ENCODE measurements at regions not wholly inside any gene's neighbourhood (a gene's known extent, or its start where the extent isn't known, plus 50 kb on each side); places are given as distances from the start of the nearest gene placed in this dataset.

DNA sequence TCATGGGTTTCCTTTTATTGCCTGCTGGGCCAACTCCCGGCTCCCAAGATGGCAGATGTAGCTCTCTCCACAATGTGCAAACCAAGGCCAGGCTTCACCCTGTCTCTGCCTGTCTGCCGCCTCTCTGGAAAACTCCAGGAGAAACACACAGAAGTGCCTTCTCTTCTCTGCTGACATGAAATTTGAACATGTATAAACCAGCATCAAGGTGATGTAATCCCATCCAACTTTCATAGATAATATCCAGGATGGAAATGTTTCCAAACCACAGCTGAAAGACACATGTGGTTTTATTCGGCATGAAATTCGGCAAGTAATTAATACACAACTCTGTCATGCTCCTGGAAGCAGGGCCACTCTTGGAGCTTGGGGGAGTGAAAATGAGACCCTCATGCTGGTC lies 297.2 kb downstream of the C7orf25 start:
- no peak for DNase-seq (ENCODE audit: extremely low read depth in 1 of 4, low spot score in 3 of 4)
- H4K20me1 ChIP-seq (replicated peaks; ENCODE audit: control insufficient read depth, insufficient read depth, low read length): no peaks in the 10 kb centered on the region
- BruUV-seq (replicated peaks): no TSS peak
- no peak for ATAC-seq
- H3K4me2 ChIP-seq (ENCODE audit: insufficient read depth, low read length): no peak overlapping the region
- no peaks in the 10 kb centered on the region for H3K9me1 ChIP-seq (ENCODE audit: control insufficient read depth, insufficient read depth, low read length)
- H3K36me3 ChIP-seq (ENCODE audit: control insufficient read depth, insufficient read depth, low read length): no peaks in the 10 kb centered on the region
- H3K4me1 ChIP-seq (replicated peaks in 1 of 2; ENCODE audit: control insufficient read depth in 2 of 2, insufficient read depth in 2 of 2, low read length in 2 of 2): peaks cover 0 to 15% of the 10 kb centered on the region in 2 experiments; a peak in 2 of 5 replicates
- no peak overlapping the region for H3K9ac ChIP-seq (ENCODE audit: insufficient read depth in 1 of 2, low read depth in 2 of 2, low read length in 2 of 2)
- H3K27ac ChIP-seq (ENCODE audit: extremely low read depth, low read depth, low read length): no peak overlapping the region
- no peaks in the 10 kb centered on the region for H3K79me2 ChIP-seq (ENCODE audit: control insufficient read depth, insufficient read depth, low read length)
- ChIA-PET POLR2A (no interaction called here), CTCF (ENCODE audit: low intra/inter-chr PET ratio) (no interaction called here)
- in situ Hi-C loops (cut with MboI): no loop called here
- WGBS (ENCODE audit: insufficient coverage, low coverage, missing lambda C conversion rate): 4% methylated on average over 4 of the region's 4 CpGs
- H2AFZ ChIP-seq (ENCODE audit: low read depth, low read length): no peak overlapping the region
- no peaks in the 10 kb centered on the region for H3K27me3 ChIP-seq (ENCODE audit: control insufficient read depth in 2 of 2, insufficient read depth in 2 of 2, low read length in 2 of 2)
- intact Hi-C loops (cut with micrococcal nuclease): no loop called here
- H3K9me3 ChIP-seq (replicated peaks; ENCODE audit: control insufficient read depth, insufficient read depth, low read depth, low read length): no peaks in the 10 kb centered on the region
- no peak for FAIRE-seq
- H3K4me3 ChIP-seq: no peak overlapping the region
- TF ChIP-seq, protein P1, sequence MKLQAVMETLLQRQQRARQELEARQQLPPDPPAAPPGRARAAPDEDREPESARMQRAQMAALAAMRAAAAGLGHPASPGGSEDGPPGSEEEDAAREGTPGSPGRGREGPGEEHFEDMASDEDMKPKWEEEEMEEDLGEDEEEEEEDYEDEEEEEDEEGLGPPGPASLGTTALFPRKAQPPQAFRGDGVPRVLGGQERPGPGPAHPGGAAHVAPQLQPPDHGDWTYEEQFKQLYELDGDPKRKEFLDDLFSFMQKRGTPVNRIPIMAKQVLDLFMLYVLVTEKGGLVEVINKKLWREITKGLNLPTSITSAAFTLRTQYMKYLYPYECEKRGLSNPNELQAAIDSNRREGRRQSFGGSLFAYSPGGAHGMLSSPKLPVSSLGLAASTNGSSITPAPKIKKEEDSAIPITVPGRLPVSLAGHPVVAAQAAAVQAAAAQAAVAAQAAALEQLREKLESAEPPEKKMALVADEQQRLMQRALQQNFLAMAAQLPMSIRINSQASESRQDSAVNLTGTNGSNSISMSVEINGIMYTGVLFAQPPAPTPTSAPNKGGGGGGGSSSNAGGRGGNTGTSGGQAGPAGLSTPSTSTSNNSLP (IDR thresholded peaks at IDR 0.05; ENCODE audit: borderline replicate concordance, low read depth, low read length): no peak
- no peak for TF ChIP-seq STAT5B (CRISPR knock-in tag; IDR thresholded peaks at IDR 0.05)
- no peak for TF ChIP-seq HDAC3 (IDR thresholded peaks at IDR 0.05; ENCODE audit: borderline replicate concordance, partially characterized antibody)
- no peak for TF ChIP-seq MAZ (CRISPR knock-in tag; conservative IDR thresholded peaks at IDR 0.05 in 1 of 2, IDR thresholded peaks at IDR 0.05 in 1 of 2)
- no peak for TF ChIP-seq JUN (IDR thresholded peaks at IDR 0.05; ENCODE audit: borderline replicate concordance, low read depth, low read length)
- no peak for TF ChIP-seq JUN (CRISPR knock-in tag; IDR thresholded peaks at IDR 0.05; ENCODE audit: borderline replicate concordance)
- no peak for TF ChIP-seq ZNF197 (CRISPR knock-in tag; IDR thresholded peaks at IDR 0.05; ENCODE audit: low read depth)
- no peak for TF ChIP-seq ZNF57 (CRISPR knock-in tag; IDR thresholded peaks at IDR 0.05)
- TF ChIP-seq SNRNP70 (optimal IDR thresholded peaks at IDR 0.05; ENCODE audit: low read depth, low read length): no peak
- no peak for TF ChIP-seq NFIX (CRISPR knock-in tag; IDR thresholded peaks at IDR 0.05; ENCODE audit: low read depth)
- TF ChIP-seq, protein P2, sequence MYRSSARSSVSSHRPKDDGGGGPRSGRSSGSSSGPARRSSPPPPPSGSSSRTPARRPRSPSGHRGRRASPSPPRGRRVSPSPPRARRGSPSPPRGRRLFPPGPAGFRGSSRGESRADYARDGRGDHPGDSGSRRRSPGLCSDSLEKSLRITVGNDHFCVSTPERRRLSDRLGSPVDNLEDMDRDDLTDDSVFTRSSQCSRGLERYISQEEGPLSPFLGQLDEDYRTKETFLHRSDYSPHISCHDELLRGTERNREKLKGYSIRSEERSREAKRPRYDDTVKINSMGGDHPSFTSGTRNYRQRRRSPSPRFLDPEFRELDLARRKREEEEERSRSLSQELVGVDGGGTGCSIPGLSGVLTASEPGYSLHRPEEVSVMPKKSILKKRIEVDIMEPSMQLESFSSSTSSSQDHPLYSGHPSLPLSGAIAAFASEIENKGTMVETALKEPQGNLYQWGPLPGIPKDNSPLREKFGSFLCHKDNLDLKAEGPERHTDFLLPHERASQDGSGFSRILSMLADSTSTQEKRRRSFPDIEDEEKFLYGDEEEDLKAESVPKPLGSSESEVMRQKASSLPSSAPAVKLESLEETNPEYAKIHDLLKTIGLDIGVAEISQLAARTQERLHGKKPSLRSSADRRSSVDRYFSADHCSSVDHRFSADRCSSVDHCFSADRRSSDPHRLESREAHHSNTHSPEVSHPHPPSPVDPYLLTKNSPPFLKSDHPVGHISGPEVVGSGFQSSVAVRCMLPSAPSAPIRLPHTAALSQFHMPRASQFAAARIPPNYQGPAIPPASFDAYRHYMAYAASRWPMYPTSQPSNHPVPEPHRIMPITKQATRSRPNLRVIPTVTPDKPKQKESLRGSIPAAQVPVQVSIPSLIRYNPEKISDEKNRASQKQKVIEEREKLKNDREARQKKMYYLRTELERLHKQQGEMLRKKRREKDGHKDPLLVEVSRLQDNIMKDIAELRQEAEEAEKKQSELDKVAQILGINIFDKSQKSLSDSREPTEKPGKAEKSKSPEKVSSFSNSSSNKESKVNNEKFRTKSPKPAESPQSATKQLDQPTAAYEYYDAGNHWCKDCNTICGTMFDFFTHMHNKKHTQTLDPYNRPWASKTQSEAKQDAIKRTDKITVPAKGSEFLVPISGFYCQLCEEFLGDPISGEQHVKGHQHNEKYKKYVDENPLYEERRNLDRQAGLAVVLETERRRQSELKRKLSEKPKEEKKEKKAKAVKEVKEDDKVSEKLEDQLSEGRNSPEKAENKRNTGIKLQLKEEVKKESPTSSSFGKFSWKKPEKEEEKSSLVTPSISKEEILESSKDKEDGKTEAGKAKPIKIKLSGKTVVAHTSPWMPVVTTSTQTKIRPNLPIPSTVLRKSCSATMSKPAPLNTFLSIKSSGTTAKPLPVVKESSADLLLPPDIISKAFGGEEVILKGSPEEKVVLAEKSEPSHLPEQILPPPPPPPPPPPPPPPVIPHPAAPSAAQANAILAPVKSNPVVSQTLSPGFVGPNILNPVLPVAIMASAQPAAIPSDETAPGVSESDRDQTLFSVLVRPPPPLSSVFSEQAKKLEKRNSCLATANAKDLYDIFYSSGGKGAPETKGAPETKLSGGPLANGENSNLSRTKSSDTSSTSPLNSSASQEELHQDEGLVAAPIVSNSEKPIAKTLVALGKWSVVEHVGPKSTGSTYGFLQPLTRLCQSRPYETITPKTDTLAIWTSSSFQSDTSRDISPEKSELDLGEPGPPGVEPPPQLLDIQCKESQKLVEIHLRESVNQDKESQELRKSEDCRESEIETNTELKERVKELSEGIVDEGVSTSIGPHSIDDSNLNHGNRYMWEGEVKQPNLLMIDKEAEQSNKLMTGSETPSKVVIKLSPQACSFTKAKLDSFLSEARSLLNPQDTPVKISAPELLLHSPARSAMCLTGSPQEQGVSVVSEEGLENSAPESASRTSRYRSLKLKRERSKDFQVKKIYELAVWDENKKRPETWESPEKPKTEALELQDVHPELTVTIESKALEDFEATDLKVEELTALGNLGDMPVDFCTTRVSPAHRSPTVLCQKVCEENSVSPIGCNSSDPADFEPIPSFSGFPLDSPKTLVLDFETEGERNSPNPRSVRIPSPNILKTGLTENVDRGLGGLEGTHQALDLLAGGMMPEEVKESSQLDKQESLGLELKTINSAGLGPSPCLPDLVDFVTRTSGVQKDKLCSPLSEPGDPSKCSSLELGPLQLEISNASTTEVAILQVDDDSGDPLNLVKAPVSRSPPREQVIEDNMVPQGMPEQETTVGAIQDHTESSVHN (IDR thresholded peaks at IDR 0.05; ENCODE audit: borderline replicate concordance in 1 of 2, low read depth in 1 of 2): no peak
- TF ChIP-seq ZFP36 (IDR thresholded peaks at IDR 0.05; ENCODE audit: low read depth, low read length, partially characterized antibody): no peak
- TF ChIP-seq SNIP1 (IDR thresholded peaks at IDR 0.05; ENCODE audit: low read depth): no peak
- no peak for TF ChIP-seq HNRNPLL (IDR thresholded peaks at IDR 0.05; ENCODE audit: low read depth, low read length, poor library complexity, severe bottlenecking)

Measured in K562 (cell line).